ENCODE measurements at regions not wholly inside any gene's neighbourhood (a gene's known extent, or its start where the extent isn't known, plus 50 kb on each side); places are given as distances from the start of the nearest gene placed in this dataset.

DNA sequence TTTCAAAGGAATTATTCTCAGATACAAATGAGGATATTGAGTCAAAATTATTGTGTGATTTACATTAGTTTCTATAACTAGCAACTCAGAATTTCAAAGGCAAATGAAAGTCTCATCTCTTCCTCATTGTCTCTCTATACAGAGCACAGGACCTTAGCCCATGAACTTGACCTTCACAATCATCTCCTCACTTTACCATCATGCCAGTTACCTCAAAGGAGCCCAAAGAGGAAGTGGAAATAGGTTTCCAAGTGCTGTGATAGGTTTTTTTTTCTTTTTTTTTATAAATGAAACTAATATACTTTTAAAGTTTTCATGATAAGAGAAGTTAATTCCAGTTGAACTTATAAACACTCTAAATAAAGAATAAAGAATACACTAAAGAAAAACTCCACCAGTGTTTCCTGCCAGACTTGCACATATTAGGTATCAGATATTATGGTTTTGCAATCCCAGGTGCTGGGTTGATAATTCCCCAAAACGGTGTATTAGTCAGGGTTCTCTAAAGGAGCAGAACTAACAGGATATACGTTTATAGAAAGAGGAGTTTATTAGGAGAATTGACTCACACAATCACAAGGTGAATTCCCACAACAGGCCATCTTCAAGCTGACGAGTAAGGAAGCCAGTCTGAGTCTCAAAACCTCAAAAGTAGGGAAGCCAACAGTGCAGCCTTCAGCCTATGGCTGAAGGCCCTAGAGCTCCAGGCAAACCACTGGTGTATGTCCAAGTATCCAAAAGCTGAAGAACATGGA, 50.1 kb upstream of the ADAMTS16 start:
- TF ChIP-seq, protein P1, sequence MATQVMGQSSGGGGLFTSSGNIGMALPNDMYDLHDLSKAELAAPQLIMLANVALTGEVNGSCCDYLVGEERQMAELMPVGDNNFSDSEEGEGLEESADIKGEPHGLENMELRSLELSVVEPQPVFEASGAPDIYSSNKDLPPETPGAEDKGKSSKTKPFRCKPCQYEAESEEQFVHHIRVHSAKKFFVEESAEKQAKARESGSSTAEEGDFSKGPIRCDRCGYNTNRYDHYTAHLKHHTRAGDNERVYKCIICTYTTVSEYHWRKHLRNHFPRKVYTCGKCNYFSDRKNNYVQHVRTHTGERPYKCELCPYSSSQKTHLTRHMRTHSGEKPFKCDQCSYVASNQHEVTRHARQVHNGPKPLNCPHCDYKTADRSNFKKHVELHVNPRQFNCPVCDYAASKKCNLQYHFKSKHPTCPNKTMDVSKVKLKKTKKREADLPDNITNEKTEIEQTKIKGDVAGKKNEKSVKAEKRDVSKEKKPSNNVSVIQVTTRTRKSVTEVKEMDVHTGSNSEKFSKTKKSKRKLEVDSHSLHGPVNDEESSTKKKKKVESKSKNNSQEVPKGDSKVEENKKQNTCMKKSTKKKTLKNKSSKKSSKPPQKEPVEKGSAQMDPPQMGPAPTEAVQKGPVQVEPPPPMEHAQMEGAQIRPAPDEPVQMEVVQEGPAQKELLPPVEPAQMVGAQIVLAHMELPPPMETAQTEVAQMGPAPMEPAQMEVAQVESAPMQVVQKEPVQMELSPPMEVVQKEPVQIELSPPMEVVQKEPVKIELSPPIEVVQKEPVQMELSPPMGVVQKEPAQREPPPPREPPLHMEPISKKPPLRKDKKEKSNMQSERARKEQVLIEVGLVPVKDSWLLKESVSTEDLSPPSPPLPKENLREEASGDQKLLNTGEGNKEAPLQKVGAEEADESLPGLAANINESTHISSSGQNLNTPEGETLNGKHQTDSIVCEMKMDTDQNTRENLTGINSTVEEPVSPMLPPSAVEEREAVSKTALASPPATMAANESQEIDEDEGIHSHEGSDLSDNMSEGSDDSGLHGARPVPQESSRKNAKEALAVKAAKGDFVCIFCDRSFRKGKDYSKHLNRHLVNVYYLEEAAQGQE (IDR thresholded peaks at IDR 0.05; ENCODE audit: unreplicated experiment), result no peak
- TF ChIP-seq CTCF (conservative IDR thresholded peaks at IDR 0.05; ENCODE audit: low read depth in 2 of 2) (no peak), EZH2 (IDR thresholded peaks at IDR 0.05; ENCODE audit: low read depth, unreplicated experiment) (no peak), POLR2AphosphoS5 (IDR thresholded peaks at IDR 0.05; ENCODE audit: low read depth) (no peak), EZH2phosphoT487 (IDR thresholded peaks at IDR 0.05; ENCODE audit: unreplicated experiment) (no peak), STAT1 (IDR thresholded peaks at IDR 0.05; ENCODE audit: unreplicated experiment) (no peak), CREB1 (CRISPR knock-in tag; IDR thresholded peaks at IDR 0.05; ENCODE audit: low read depth) (no peak), ETS1 (IDR thresholded peaks at IDR 0.05) (no peak), JUNB (IDR thresholded peaks at IDR 0.05; ENCODE audit: unreplicated experiment) (no peak)

Measured in GM23338 (cell line).